WERI-Rb-1 (cell line): ENCODE measurements at regions not wholly inside any gene's neighbourhood (a gene's known extent, or its start where the extent isn't known, plus 50 kb on each side); places are given as distances from the start of the nearest gene placed in this dataset.

Experiments
- DNase-seq: peaks from one replicate; pipeline ENCODE4 v3.0.0-alpha.2; 2020
- H3K27ac ChIP-seq: fragments of 250-450 bp; sonication (Bioruptor Pico); 2 replicates; pipeline ENCODE4 v1.5.1; 2020; ENCODE audit warnings: mild to moderate bottlenecking, moderate library complexity
- H3K27me3 ChIP-seq: fragments of 250-450 bp; sonication (Bioruptor Pico); 2 replicates; pipeline ENCODE4 v1.5.1; 2021; ENCODE audit warnings: mild to moderate bottlenecking, low read depth, moderate library complexity; ENCODE audit not compliant: insufficient read depth, severe bottlenecking
- H3K36me3 ChIP-seq: fragments of 250-450 bp; sonication (Bioruptor Pico); 2 replicates; pipeline ENCODE4 v1.5.1; 2020; ENCODE audit warnings: mild to moderate bottlenecking, moderate library complexity
- H3K4me3 ChIP-seq: 2 replicates; pipeline ENCODE4 v1.5.1; 2011; ENCODE audit warnings: low read depth, mild to moderate bottlenecking, control low read depth, low read length
- H3K9me3 ChIP-seq: fragments of 250-450 bp; sonication (Bioruptor Pico); 2 replicates; pipeline ENCODE4 v1.5.1; 2021; ENCODE audit warnings: mild to moderate bottlenecking, moderate library complexity; ENCODE audit not compliant: severe bottlenecking
- TF ChIP-seq, protein P1 (sequence below): IDR thresholded peaks from 2 replicates; pipeline ENCODE4 v1.5.1; 2011; ENCODE audit warnings: low read depth, mild to moderate bottlenecking, control low read depth, inconsistent platforms, low read length

DNA sequence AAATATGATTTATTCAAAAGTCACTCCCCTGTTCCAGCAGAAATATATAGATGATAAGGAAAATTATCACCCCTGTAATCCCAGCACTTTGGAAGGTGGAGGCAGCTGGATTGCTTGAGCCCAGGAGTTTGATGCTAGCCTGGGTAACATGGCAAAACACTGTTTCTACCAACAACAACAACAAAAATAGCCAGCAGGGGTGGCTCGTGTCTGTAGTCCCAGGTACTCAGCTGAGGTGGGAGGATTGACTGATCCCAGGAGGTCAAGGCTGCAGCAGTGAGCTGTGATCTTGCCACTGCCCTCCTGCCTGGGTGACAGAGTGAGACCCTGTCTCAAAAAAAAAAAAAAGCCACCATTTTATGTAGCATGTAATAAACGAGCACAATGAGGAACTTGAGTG is 1546.5 kb downstream of the NCAM2 start:
- Histone ChIP-seq H3K27me3 (peaks cover 14% of the 10 kb centered on the region), H3K9me3 (peaks cover 1% of the 10 kb centered on the region), H3K4me3 (no peak overlapping the region), H3K27ac (no peak overlapping the region), H3K36me3 (no peaks in the 10 kb centered on the region)
- DNase-seq, result no peak
- TF ChIP-seq, protein P1, sequence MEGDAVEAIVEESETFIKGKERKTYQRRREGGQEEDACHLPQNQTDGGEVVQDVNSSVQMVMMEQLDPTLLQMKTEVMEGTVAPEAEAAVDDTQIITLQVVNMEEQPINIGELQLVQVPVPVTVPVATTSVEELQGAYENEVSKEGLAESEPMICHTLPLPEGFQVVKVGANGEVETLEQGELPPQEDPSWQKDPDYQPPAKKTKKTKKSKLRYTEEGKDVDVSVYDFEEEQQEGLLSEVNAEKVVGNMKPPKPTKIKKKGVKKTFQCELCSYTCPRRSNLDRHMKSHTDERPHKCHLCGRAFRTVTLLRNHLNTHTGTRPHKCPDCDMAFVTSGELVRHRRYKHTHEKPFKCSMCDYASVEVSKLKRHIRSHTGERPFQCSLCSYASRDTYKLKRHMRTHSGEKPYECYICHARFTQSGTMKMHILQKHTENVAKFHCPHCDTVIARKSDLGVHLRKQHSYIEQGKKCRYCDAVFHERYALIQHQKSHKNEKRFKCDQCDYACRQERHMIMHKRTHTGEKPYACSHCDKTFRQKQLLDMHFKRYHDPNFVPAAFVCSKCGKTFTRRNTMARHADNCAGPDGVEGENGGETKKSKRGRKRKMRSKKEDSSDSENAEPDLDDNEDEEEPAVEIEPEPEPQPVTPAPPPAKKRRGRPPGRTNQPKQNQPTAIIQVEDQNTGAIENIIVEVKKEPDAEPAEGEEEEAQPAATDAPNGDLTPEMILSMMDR, result no peak

DNA sequence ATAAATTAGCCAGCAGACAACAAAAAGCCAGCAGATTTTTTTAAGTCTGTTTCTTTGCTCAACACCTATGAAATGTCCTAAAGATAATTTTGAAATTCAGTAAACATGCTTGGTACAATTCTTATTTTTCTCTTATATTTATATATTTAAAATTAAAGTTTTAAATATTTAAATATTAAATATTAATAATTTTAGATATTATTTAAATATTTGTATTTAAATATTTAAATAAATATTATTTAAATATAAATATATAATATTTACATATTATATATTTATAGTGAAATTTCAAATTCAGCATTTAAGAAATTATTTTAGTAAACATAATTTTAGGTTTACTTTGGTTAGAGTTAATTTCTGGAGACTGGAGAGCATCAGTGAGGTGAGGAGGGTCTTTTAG is 1554.2 kb downstream of the NCAM2 start:
- Histone ChIP-seq H3K36me3 (no peaks in the 10 kb centered on the region), H3K4me3 (no peak overlapping the region), H3K27me3 (peaks cover 8% of the 10 kb centered on the region), H3K9me3 (no peaks in the 10 kb centered on the region), H3K27ac (no peak overlapping the region)
- TF ChIP-seq, protein P1, result no peak
- no peak for DNase-seq

DNA sequence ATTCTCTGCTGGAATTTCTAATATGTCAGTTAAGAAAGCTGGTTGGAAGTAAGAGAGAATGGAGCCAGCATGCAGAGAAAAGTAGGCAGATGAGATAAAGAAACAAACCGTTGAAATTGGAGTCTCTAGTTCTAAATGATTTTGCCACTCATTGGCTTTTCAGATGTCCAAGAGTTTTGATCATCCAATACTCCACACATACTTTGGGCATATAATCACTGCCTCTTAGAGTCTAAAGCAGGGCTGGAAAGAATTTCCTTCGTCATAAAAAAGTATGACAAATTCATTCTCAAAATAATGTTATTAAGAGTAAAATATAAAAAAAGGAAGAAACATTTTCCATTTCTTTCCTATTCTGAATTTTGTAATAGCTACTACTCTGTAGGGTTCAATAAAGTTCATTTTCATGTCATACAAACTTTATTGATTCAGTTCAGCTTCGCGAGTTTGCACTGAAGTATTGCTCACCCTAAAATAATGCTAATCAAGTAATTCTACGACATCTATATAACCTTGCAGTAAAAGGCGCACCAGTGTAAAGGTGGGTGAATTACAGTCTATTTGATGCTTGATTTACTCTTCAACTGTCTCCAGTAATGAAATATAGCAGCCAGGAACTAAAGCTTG is 1556.6 kb downstream of the NCAM2 start:
- Histone ChIP-seq H3K27ac (no peak overlapping the region), H3K9me3 (no peaks in the 10 kb centered on the region), H3K27me3 (no peaks in the 10 kb centered on the region), H3K36me3 (no peaks in the 10 kb centered on the region), H3K4me3 (no peak overlapping the region)
- no peak for DNase-seq
- TF ChIP-seq, protein P1, result no peak

DNA sequence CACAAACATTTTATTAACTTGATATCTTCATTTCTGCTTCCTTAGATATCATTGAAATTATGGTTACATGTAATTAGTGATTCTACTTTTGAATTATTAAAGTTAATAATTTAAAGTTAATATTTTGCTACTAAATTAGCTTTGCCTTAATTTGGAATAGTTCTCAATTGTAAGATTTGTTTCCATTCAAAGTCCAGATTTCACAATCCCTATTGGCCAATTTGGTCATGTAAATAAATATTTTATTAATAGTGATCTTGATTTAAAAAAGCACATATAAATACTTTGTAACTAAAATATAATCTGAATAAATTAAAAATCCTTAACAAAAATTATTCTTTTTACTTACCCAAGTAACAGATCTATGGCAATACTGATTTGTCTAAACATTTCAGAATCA is 1558.6 kb downstream of the NCAM2 start:
- DNase-seq, result no peak
- Histone ChIP-seq H3K27ac (no peak overlapping the region), H3K36me3 (no peaks in the 10 kb centered on the region), H3K9me3 (no peaks in the 10 kb centered on the region), H3K4me3 (no peak overlapping the region), H3K27me3 (peaks cover 5% of the 10 kb centered on the region)
- TF ChIP-seq, protein P1, result no peak

DNA sequence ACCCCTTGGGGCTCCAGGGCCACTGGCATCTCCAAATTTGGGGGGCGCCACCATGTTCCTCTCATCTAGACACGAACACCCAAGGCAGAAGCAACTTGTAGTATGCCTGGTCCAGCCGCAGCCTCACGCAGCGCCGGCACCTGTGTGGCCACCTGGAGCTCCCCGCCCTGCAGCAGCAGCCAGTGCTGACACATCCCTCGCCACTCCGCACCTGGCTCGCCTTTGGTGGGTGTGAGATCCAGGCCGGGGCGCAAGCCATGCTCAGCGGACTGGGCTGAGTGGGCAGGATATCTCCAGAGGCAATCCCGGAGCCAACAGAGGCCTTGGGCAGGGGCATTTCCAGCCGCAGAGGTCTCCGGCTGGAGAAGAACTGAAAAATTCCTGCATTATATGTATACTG is 1563.7 kb downstream of the NCAM2 start:
- DNase-seq, result no peak
- Histone ChIP-seq H3K27ac (no peak overlapping the region), H3K9me3 (no peaks in the 10 kb centered on the region), H3K27me3 (peaks cover 14% of the 10 kb centered on the region), H3K4me3 (no peak overlapping the region), H3K36me3 (no peaks in the 10 kb centered on the region)
- TF ChIP-seq, protein P1, result no peak

DNA sequence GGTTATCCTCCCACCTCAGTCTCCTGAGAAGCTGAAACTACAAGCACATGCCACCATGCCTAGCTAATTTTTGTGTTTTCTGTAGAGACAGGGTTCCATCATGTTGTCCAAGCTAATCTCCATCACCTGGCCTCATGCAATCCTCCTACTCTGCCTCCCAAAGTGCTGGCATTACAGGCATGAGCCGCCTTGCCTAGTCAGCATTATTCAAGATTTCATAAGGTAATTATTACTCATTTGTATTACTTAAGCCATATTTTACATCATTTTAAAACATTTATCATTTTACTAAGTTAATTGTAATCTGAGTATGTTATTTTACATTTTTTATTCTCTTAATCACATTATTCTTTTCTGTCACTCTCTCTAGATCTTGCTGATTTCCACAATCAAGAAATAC is 1575.6 kb downstream of the NCAM2 start:
- peaks cover 17% of the 10 kb centered on the region for H3K27me3 ChIP-seq
- H3K27ac ChIP-seq, result no peak overlapping the region
- H3K36me3 ChIP-seq, result no peaks in the 10 kb centered on the region
- TF ChIP-seq, protein P1, result no peak
- no peak overlapping the region for H3K4me3 ChIP-seq
- no peaks in the 10 kb centered on the region for H3K9me3 ChIP-seq
- no peak for DNase-seq
